GM23338 (cell line): ENCODE measurements at regions not wholly inside any gene's neighbourhood (a gene's known extent, or its start where the extent isn't known, plus 50 kb on each side); places are given as distances from the start of the nearest gene placed in this dataset.

ENCODE experiments used
- ATAC-seq: fragments of 200-7000 bp; cut with Tn5 transposase; 3 replicates; pipeline ENCODE4 v1.9.1; 2020
- DNase-seq: peaks from one replicate; pipeline ENCODE4 v3.0.0-alpha.2; 2015; ENCODE audit warnings: low spot score
- H2AFZ ChIP-seq: fragments of 200-600 bp; sonication (generic); 2 replicates; pipeline ENCODE4 v1.8.0; 2016; ENCODE audit warnings: antibody characterized with exemption, mild to moderate bottlenecking, moderate library complexity
- H3F3A ChIP-seq: fragments of 200-600 bp; sonication (generic); replicated peaks from 2 replicates; pipeline ENCODE4 v1.8.0; 2017; ENCODE audit warnings: antibody characterized with exemption, mixed run types, low read depth
- H3K27ac ChIP-seq: fragments of 200-600 bp; sonication (generic); 2 replicates; pipeline ENCODE4 v1.6.1; 2016; ENCODE audit warnings: low read depth
- H3K27me3 ChIP-seq: fragments of 200-600 bp; sonication (generic); 2 replicates; pipeline ENCODE4 v1.8.0; 2016; ENCODE audit warnings: mild to moderate bottlenecking, mixed run types, moderate library complexity; ENCODE audit not compliant: insufficient read depth
- H3K36me3 ChIP-seq: fragments of 200-600 bp; sonication (generic); 2 replicates; pipeline ENCODE4 v1.8.0; 2016; ENCODE audit warnings: mild to moderate bottlenecking; ENCODE audit not compliant: insufficient read depth
- H3K4me1 ChIP-seq: fragments of 200-600 bp; sonication (generic); 2 replicates; pipeline ENCODE4 v1.8.0; 2016; ENCODE audit warnings: mild to moderate bottlenecking, moderate library complexity; ENCODE audit not compliant: insufficient read depth
- H3K4me2 ChIP-seq: fragments of 200-600 bp; sonication (generic); 2 replicates; pipeline ENCODE4 v1.7.1; 2017; ENCODE audit warnings: mixed run types
- H3K4me3 ChIP-seq: fragments of 200-600 bp; sonication (generic); 2 replicates; pipeline ENCODE4 v1.6.1; 2016; ENCODE audit warnings: mixed run types
- H3K79me2 ChIP-seq: fragments of 200-600 bp; sonication (generic); replicated peaks from 2 replicates; pipeline ENCODE4 v1.8.0; 2017; ENCODE audit warnings: mild to moderate bottlenecking; ENCODE audit not compliant: insufficient read depth
- H3K9me2 ChIP-seq: fragments of 200-600 bp; sonication (generic); 2 replicates; pipeline ENCODE4 v1.8.0; 2017; ENCODE audit not compliant: insufficient read depth
- H4K20me1 ChIP-seq: fragments of 200-600 bp; sonication (generic); replicated peaks from 2 replicates; pipeline ENCODE4 v1.8.0; 2017; ENCODE audit warnings: mild to moderate bottlenecking; ENCODE audit not compliant: insufficient read depth
- H3K27ac Mint-ChIP-seq: 2 replicates; pipeline ENCODE4 v1.8.0; 2020; ENCODE audit warnings: inconsistent platforms, mild to moderate bottlenecking, moderate library complexity, mixed read lengths
- H3K27me3 Mint-ChIP-seq: 3 replicates; pipeline ENCODE4 v1.8.0; 2022; ENCODE audit warnings: low read depth, mild to moderate bottlenecking, moderate library complexity, mixed read lengths, inconsistent platforms; ENCODE audit not compliant: insufficient read depth, poor library complexity
- H3K36me3 Mint-ChIP-seq: 3 replicates; pipeline ENCODE4 v1.8.0; 2021; ENCODE audit warnings: low read depth, mild to moderate bottlenecking, inconsistent platforms, moderate library complexity, mixed read lengths
- H3K4me1 Mint-ChIP-seq: 3 replicates; pipeline ENCODE4 v1.8.0; 2020; ENCODE audit warnings: mild to moderate bottlenecking, inconsistent platforms, mixed read lengths
- H3K4me3 Mint-ChIP-seq: 3 replicates; pipeline ENCODE4 v1.8.0; 2021; ENCODE audit warnings: moderate library complexity, mild to moderate bottlenecking, inconsistent platforms, mixed read lengths
- H3K9me3 Mint-ChIP-seq: 3 replicates; pipeline ENCODE4 v1.8.0; 2020; ENCODE audit warnings: moderate library complexity, mild to moderate bottlenecking, inconsistent platforms, mixed read lengths
- EZH2 ChIP-seq: fragments of 200-600 bp; sonication (generic); IDR thresholded peaks from one replicate; pipeline ENCODE4 v1.8.0; 2017; ENCODE audit warnings: antibody characterized with exemption, mild to moderate bottlenecking, low read depth; ENCODE audit not compliant: unreplicated experiment
- JUNB ChIP-seq: IDR thresholded peaks from one replicate; pipeline ENCODE4 v1.6.1; 2016; ENCODE audit warnings: antibody characterized with exemption; ENCODE audit not compliant: unreplicated experiment
- NANOG ChIP-seq: IDR thresholded peaks from 2 replicates; pipeline ENCODE4 v1.6.1; 2016; ENCODE audit warnings: antibody characterized with exemption, borderline replicate concordance
- ZNF114 ChIP-seq: fragments of 250-450 bp; sonication (Bioruptor Pico); IDR thresholded peaks from 2 replicates; pipeline ENCODE4 v1.5.0; 2020; ENCODE audit warnings: mild to moderate bottlenecking, moderate library complexity
- TF ChIP-seq, protein P1 (sequence below): fragments of 250-450 bp; sonication (Bioruptor Pico); IDR thresholded peaks from 2 replicates; pipeline ENCODE4 v1.5.0; 2020; ENCODE audit warnings: mild to moderate bottlenecking, moderate library complexity
- TF ChIP-seq, protein P2 (sequence below), 2 experiments: fragments of 200-600 bp in 1 of 2; sonication (generic) in 1 of 2; conservative IDR thresholded peaks; 2 replicates each; pipeline versions ENCODE4 v1.5.1 to v1.6.1; 2016 to 2017; ENCODE audit warnings: antibody characterized with exemption in 2 of 2, low read depth in 2 of 2, mild to moderate bottlenecking in 2 of 2, moderate library complexity in 1 of 2
- TF ChIP-seq, protein P3 (sequence below): IDR thresholded peaks from 2 replicates; pipeline ENCODE4 v1.6.1; 2016; ENCODE audit warnings: antibody characterized with exemption

DNA sequence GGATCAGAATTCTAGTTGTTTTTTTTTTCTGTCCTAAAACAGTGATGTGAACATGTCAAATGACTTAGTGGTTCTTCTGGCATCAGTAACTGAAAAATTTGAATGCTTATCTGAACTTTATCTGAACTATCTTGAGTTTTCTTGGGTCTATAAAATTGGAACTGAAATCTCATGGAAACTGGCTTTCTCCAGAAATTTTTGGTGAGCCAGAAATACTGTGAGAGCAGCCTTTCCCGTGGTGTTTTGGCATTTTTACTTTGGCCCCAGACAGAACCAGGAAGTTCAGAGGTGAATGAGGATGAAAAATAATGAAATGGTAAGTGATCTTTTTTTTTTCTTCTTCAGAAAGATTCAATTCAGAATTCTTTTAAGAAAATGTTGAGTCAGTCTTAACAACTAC lies 89.5 kb upstream of the CCDC91 start (continued):
- TF ChIP-seq, protein P1, sequence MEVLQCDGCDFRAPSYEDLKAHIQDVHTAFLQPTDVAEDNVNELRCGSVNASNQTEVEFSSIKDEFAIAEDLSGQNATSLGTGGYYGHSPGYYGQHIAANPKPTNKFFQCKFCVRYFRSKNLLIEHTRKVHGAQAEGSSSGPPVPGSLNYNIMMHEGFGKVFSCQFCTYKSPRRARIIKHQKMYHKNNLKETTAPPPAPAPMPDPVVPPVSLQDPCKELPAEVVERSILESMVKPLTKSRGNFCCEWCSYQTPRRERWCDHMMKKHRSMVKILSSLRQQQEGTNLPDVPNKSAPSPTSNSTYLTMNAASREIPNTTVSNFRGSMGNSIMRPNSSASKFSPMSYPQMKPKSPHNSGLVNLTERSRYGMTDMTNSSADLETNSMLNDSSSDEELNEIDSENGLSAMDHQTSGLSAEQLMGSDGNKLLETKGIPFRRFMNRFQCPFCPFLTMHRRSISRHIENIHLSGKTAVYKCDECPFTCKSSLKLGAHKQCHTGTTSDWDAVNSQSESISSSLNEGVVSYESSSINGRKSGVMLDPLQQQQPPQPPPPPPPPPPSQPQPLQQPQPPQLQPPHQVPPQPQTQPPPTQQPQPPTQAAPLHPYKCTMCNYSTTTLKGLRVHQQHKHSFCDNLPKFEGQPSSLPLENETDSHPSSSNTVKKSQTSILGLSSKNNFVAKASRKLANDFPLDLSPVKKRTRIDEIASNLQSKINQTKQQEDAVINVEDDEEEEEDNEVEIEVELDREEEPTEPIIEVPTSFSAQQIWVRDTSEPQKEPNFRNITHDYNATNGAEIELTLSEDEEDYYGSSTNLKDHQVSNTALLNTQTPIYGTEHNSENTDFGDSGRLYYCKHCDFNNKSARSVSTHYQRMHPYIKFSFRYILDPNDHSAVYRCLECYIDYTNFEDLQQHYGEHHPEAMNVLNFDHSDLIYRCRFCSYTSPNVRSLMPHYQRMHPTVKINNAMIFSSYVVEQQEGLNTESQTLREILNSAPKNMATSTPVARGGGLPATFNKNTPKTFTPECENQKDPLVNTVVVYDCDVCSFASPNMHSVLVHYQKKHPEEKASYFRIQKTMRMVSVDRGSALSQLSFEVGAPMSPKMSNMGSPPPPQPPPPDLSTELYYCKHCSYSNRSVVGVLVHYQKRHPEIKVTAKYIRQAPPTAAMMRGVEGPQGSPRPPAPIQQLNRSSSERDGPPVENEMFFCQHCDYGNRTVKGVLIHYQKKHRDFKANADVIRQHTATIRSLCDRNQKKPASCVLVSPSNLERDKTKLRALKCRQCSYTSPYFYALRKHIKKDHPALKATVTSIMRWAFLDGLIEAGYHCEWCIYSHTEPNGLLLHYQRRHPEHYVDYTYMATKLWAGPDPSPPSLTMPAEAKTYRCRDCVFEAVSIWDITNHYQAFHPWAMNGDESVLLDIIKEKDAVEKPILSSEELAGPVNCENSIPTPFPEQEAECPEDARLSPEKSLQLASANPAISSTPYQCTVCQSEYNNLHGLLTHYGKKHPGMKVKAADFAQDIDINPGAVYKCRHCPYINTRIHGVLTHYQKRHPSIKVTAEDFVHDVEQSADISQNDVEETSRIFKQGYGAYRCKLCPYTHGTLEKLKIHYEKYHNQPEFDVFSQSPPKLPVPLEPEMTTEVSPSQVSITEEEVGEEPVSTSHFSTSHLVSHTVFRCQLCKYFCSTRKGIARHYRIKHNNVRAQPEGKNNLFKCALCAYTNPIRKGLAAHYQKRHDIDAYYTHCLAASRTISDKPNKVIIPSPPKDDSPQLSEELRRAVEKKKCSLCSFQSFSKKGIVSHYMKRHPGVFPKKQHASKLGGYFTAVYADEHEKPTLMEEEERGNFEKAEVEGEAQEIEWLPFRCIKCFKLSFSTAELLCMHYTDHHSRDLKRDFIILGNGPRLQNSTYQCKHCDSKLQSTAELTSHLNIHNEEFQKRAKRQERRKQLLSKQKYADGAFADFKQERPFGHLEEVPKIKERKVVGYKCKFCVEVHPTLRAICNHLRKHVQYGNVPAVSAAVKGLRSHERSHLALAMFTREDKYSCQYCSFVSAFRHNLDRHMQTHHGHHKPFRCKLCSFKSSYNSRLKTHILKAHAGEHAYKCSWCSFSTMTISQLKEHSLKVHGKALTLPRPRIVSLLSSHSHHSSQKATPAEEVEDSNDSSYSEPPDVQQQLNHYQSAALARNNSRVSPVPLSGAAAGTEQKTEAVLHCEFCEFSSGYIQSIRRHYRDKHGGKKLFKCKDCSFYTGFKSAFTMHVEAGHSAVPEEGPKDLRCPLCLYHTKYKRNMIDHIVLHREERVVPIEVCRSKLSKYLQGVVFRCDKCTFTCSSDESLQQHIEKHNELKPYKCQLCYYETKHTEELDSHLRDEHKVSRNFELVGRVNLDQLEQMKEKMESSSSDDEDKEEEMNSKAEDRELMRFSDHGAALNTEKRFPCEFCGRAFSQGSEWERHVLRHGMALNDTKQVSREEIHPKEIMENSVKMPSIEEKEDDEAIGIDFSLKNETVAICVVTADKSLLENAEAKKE: no peak
- no peak for TF ChIP-seq JUNB
- no peak for TF ChIP-seq EZH2

DNA sequence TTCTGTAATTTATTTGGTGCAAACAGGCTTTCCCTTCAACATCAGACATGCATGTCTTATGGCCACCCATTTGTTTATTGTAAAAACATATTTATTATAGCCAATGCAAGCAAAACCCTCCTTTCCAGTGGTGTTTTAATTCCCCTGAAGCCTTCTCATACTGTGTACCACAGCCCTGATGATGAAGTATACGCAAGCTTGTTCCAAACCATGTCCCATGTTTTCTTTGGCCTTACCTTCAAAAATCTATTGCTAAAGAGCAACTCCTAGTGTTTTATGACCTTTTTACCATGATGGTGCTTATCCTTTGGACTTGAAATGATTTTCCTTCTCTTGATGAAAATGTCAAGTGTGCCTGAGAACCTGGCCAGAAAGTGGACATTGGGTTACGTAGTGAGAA lies 85.9 kb upstream of the CCDC91 start:
- no peak for ATAC-seq
- no peaks in the 10 kb centered on the region for H3K36me3 Mint-ChIP-seq
- H3K9me2 ChIP-seq: no peaks in the 10 kb centered on the region
- no peaks in the 10 kb centered on the region for H3K4me1 ChIP-seq
- H3K36me3 ChIP-seq: no peaks in the 10 kb centered on the region
- no peaks in the 10 kb centered on the region for H3F3A ChIP-seq
- H3K9me3 Mint-ChIP-seq: no peaks in the 10 kb centered on the region
- no peaks in the 10 kb centered on the region for H3K27me3 ChIP-seq
- no peaks in the 10 kb centered on the region for H3K4me1 Mint-ChIP-seq
- no peaks in the 10 kb centered on the region for H4K20me1 ChIP-seq
- H2AFZ ChIP-seq: no peak overlapping the region
- H3K27ac Mint-ChIP-seq: no peak overlapping the region
- no peaks in the 10 kb centered on the region for H3K27me3 Mint-ChIP-seq
- H3K4me3 ChIP-seq: no peak overlapping the region
- no peaks in the 10 kb centered on the region for H3K79me2 ChIP-seq
- H3K4me2 ChIP-seq: no peak overlapping the region
- H3K27ac ChIP-seq: no peak overlapping the region
- DNase-seq: no peak
- no peak overlapping the region for H3K4me3 Mint-ChIP-seq
- TF ChIP-seq, protein P2, sequence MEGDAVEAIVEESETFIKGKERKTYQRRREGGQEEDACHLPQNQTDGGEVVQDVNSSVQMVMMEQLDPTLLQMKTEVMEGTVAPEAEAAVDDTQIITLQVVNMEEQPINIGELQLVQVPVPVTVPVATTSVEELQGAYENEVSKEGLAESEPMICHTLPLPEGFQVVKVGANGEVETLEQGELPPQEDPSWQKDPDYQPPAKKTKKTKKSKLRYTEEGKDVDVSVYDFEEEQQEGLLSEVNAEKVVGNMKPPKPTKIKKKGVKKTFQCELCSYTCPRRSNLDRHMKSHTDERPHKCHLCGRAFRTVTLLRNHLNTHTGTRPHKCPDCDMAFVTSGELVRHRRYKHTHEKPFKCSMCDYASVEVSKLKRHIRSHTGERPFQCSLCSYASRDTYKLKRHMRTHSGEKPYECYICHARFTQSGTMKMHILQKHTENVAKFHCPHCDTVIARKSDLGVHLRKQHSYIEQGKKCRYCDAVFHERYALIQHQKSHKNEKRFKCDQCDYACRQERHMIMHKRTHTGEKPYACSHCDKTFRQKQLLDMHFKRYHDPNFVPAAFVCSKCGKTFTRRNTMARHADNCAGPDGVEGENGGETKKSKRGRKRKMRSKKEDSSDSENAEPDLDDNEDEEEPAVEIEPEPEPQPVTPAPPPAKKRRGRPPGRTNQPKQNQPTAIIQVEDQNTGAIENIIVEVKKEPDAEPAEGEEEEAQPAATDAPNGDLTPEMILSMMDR (conservative IDR thresholded peaks at IDR 0.05; ENCODE audit: low read depth in 2 of 2): no peak
- TF ChIP-seq JUNB (no peak), NANOG (no peak), ZNF114 (CRISPR knock-in tag) (no peak), EZH2 (no peak)
- TF ChIP-seq, protein P3, sequence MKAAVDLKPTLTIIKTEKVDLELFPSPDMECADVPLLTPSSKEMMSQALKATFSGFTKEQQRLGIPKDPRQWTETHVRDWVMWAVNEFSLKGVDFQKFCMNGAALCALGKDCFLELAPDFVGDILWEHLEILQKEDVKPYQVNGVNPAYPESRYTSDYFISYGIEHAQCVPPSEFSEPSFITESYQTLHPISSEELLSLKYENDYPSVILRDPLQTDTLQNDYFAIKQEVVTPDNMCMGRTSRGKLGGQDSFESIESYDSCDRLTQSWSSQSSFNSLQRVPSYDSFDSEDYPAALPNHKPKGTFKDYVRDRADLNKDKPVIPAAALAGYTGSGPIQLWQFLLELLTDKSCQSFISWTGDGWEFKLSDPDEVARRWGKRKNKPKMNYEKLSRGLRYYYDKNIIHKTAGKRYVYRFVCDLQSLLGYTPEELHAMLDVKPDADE: no peak
- TF ChIP-seq, protein P1: no peak
